ENCODE measurements at regions not wholly inside any gene's neighbourhood (a gene's known extent, or its start where the extent isn't known, plus 50 kb on each side); places are given as distances from the start of the nearest gene placed in this dataset.

GRCh38 chr17:68804777-68805520 is 150.2 kb downstream of the ABCA8 start:
- no peak overlapping the region for H3K27ac ChIP-seq
- 89 to 100% (median 100%) methylated on average over 1 of the region's 1 CpG for whole genome bisulfite sequencing, 3 donors
- H3K27me3 ChIP-seq (ENCODE audit: insufficient read depth in 3 of 3, low read length in 2 of 3): no peaks in the 10 kb centered on the region
- H3K4me3 ChIP-seq: no peak overlapping the region
- H3K36me3 ChIP-seq (ENCODE audit: insufficient read depth in 1 of 2, low read depth in 1 of 2): no peaks in the 10 kb centered on the region
- H3K4me1 ChIP-seq: no peaks in the 10 kb centered on the region
- ATAC-seq (no peak), DNase-seq (no peak)
- no peak for TF ChIP-seq CTCF (IDR thresholded peaks at IDR 0.05)
- H3K9me3 ChIP-seq: no peaks in the 10 kb centered on the region
- intact Hi-C loops (cut with DNase I): no loop called here

GRCh38 chr17:68803164-68803929 is 151.8 kb downstream of the ABCA8 start:
- TF ChIP-seq CTCF (IDR thresholded peaks at IDR 0.05): no peak
- intact Hi-C loops (cut with DNase I): no loop called here
- ATAC-seq (no peak), DNase-seq (no peak)
- WGBS, 3 donors: 66 to 79% (median 67%) methylated on average over 4 of the region's 4 CpGs
- Histone ChIP-seq H3K4me3 (no peak overlapping the region), H3K27me3 (ENCODE audit: insufficient read depth in 3 of 3, low read length in 2 of 3) (no peaks in the 10 kb centered on the region), H3K27ac (no peak overlapping the region), H3K36me3 (ENCODE audit: insufficient read depth in 1 of 2, low read depth in 1 of 2) (no peaks in the 10 kb centered on the region), H3K9me3 (no peaks in the 10 kb centered on the region), H3K4me1 (no peaks in the 10 kb centered on the region)

- no peak overlapping the region for H3K27ac ChIP-seq
- no peak for TF ChIP-seq CTCF (IDR thresholded peaks at IDR 0.05)
- intact Hi-C loops (cut with DNase I): no loop called here
Observed at GRCh38 chr17:68801335-68802247, 153.6 kb downstream of the ABCA8 start.

GRCh38 chr17:68800751-68801150 is 154.4 kb downstream of the ABCA8 start:
- no peak overlapping the region for H3K27ac ChIP-seq
- no peak for DNase-seq
- no peak overlapping the region for H3K4me3 ChIP-seq
- no peak for TF ChIP-seq CTCF (IDR thresholded peaks at IDR 0.05)
- H3K9me3 ChIP-seq: no peaks in the 10 kb centered on the region
- peak in 1 of 4 donors; percentile 22 for ATAC-seq
- no peaks in the 10 kb centered on the region for H3K27me3 ChIP-seq (ENCODE audit: insufficient read depth in 3 of 3, low read length in 2 of 3)
- no peaks in the 10 kb centered on the region for H3K4me1 ChIP-seq
- intact Hi-C loops (cut with DNase I): no loop called here
- H3K36me3 ChIP-seq (ENCODE audit: insufficient read depth in 1 of 2, low read depth in 1 of 2): no peaks in the 10 kb centered on the region

More at GRCh38 chr17:68801335-68802247, 153.6 kb downstream of the ABCA8 start:
- Histone ChIP-seq H3K27me3 (ENCODE audit: insufficient read depth in 3 of 3, low read length in 2 of 3) (no peaks in the 10 kb centered on the region), H3K36me3 (ENCODE audit: insufficient read depth in 1 of 2, low read depth in 1 of 2) (no peaks in the 10 kb centered on the region), H3K4me1 (no peaks in the 10 kb centered on the region), H3K4me3 (no peak overlapping the region), H3K9me3 (no peaks in the 10 kb centered on the region)
- DNase-seq (no peak), ATAC-seq (no peak)
- 84 to 92% (median 85%) methylated on average over 9 of the region's 9 CpGs for WGBS, 3 donors
